HuH-7.5 (cell line): ENCODE measurements at regions not wholly inside any gene's neighbourhood (a gene's known extent, or its start where the extent isn't known, plus 50 kb on each side); places are given as distances from the start of the nearest gene placed in this dataset.
"Not testable (repeated sequence)": the region's sequence is repeated elsewhere in the genome, so short reads cannot be mapped to it uniquely, and the experiment has no call there.

Source experiments
- DNase-seq: peaks from one replicate; pipeline ENCODE4 v3.0.0; 2011; ENCODE audit warnings: low spot score

- no peak for DNase-seq
Observed at GRCh38 chr4:170697845-170698244, 608.1 kb upstream of the AADAT start.

- DNase-seq, result no peak
Observed at GRCh38 chr4:170697045-170697444, 607.3 kb upstream of the AADAT start.

DNA sequence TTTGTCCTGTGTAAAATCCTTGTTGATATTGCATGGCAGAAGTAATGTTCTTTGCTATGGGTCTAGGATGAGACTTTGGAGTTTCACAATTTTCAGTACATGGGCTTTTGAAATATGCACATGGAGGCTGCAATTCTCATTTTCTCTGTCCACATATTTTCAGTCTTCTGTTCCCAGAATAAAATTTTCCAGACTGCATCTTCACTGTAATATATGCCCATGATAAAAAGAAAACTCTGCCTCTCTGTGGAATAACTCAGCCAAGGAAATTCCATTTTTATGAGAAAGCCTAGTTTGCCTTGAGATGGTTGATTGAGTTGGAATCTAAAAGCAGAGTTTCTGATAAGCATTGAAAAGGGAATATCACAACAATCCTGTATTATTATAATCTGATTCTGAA is 601.4 kb upstream of the AADAT start:
- DNase-seq, result no peak

DNA sequence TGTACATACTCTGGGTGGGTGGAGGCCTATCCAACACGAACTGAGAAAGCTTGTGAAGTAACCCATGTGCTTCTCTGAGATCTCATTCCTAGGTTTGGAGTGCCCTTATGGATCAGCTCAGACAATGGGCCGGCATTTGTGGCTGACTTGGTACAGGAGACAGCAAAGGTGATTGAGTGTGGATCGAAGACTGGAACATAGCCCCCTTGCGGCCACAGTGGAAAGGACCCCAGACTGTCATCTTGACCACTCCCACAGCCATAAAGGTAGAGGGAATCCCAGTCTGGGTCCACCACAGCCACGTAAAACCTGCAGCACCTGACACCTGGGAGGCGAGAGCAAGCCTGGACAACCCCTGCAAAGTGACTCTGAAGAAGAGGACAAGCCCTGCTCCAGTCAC is 598.0 kb upstream of the AADAT start:
- DNase-seq, result no peak

- DNase-seq, result not testable (repeated sequence)
Observed at GRCh38 chr4:170685701-170686100, 595.9 kb upstream of the AADAT start.

DNA sequence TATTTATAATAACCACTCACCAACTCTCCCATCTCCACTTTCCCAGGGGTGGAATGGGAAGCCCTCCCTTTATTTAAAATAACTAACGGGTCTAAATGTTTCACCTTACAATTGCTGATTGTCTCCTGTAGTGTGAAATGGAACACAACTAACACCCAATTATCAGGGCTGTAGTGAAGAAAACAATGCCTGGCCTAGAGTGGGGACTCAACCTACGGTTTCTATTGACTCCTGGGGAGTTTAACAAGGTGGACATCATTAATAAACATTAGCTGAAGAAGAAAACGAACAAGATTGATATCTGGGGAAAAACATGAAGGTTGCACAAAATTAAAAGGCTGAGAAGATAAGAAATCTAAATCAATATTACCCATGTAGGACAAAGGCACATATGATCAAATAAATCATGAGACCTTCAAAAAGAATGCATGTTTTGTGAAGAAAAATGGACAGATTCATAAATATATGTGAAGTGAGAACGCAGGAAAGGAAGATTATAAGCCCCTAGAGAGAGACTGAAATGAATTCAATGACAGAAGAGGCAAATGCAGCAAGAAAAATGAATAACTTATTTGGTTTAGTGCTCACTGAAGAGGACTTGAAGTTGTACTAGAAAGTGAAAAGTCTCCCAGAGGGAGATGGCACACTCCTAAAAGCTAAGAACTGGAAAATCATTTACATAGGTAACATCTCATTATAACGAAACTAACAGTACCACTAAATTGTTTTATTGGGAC is 593.0 kb upstream of the AADAT start:
- DNase-seq, result no peak

DNA sequence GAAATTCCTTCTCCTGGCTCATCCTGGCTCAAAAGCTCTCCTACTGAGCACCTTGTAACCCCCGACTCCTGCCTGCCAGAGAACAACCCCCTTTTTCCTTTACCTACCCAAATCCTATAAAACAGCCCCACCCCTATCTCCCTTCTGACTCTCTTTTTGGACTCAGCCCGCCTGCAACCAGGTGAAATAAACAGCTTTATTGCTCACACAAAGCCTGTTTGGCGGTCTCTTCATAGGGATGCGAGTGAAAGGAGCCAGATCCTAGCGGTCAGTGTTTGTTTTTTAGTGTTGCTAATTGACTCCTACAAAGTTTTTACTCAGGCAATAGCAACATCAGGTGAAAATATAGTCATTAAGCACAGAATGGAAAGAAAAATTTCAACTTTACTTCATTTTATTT is 592.3 kb upstream of the AADAT start:
- not testable (repeated sequence) for DNase-seq

DNA sequence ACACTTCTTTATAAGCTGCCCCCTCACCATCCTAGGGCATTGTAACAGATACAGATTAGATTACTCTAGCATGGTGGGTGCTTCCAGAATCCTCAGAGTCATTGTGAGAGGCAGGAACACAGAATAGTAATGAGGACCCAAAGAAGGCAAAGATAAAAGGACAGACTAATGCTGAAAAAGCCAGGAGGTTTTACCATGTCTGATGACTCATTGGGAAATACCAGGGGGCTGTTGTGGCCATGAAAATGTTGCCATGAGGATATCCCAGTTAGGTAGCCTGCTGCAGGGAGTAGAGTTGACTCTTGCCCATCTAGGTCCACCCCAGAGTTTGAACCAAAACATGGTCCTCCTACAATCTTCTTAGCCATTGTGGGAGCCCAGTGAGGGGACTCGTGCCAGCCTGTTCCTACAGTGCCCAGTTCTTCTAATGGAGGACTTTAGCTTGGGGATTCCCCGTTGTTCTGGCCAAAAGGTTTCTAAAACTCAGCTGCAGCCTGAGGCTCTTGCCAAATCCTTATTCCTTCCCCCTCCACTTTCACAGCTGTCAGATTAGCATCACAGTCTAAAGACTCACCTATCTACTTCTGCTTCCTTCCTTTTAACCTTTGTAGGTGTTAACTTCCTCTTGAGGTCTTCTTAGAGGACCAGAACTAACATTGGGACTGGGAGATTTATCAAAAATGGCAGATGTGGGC is 586.0 kb upstream of the AADAT start:
- no peak for DNase-seq

DNA sequence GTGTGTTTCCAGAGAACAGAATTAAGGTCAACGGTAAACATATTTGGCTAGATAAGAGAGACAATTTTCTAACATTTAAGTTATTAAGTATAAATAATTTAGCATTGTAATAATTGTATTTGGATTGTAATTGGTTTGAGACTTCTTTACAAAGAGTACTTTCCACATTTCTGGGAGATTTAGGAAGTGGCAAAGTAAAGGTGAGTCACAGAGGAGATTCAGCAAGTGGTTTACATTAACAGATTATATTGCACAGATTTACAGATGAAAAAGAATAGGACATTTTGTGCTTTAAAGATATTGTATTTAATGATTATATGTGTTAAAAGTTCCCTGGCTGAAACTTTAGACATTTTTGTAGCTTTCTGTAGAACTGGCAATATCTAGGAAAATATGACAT is 584.4 kb upstream of the AADAT start:
- no peak for DNase-seq

DNA sequence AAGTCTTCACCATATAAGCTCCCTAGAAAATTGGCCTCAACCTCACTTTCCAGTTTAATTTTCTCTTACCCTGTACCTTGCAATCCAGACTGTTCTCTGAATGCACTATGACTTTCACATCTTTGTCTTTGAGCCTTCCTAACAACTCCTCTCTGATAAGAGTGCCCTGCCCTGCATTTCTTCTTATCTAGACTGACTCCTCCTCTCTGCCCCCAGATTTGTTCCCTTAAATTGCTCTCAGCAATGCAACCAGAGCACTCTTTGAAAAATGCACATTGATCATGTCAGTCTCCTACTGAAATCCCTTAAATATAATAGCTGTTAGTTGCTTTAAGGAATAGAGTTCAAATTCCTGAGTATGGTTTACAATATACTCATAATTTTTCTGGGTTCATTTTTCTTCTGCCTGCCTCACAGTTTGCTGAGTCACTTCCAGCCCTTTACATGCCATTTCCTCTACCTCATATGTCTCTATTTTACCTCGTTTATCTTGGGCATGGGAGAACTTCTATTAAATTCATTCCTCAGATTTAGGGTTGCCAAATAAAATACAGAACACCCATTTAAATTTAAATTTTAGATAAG is 582.7 kb upstream of the AADAT start:
- DNase-seq, result no peak

DNA sequence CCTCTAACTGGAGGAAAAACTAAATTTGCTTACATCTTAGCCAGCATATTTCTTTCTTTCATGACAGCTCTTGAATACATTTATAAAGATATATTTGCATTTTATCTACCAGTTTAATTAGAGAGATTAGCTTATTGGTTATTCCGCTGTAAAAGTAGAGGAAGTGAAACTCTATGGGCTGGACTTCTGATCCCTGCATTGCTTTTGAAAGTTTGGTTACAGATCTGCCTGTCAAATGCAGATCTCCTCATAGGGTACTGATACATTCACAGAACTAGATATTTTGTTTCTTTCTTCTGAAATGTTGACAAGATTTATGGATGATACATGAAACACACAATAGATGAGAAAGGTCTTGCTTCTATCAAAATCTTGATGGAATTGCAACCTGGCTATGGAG is 581.4 kb upstream of the AADAT start:
- no peak for DNase-seq

DNA sequence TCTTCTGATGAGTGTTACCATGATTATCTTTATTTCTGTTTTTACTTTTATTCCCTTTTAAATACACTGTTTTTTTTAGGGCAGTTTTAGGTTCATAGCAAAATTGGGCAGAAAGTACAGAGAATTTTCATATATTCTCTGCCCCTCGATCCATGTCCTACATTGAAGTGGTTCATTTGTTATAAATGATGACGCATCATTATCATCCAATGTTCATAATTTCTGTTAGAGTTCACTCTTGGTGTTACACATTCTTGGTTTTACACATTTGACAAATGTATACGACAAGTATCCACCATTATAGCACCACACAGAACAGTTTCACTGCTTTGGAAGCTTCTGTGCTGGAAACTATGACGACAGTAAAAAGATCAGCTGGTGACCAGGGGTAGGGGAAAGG is 578.1 kb upstream of the AADAT start:
- DNase-seq, result no peak

DNA sequence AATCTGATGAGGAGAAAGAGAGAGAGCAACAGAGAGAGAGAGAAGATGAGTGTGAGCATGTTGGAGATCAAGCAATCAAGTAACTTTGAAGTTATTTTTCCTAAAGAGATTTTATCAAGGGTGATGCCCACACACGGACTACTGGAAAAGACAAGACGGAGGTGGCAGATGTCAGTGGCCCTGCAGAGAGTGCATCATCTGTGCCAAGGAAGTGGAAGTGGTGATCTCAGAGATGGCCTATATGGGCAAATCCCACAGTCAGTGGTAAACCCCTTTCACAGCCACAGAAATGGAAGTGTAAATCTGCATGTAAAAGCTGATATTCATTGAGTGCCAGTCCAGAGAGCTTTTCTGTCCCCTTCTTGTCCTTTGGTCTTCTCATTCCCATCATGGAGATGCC is 577.2 kb upstream of the AADAT start:
- DNase-seq, result no peak

- no peak for DNase-seq
Observed at GRCh38 chr4:170662250-170662649, 572.5 kb upstream of the AADAT start.

DNA sequence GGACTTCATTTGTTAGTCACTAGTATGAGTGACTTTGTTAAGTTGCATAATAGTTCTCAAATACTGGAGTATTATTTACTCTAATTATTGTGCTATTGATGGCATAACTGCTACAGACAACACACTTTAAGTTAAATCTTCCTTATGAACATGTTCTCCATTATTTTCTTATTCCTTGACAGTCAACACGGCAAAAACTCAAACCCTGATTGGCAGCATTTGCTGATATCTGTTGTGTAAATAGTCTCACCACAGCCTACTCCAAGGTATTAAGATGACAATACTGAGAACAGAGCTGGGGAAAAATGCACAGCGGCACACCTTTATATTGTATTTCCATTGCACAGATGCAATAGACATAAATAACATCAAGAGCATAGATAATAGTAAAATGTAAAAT is 568.0 kb upstream of the AADAT start:
- DNase-seq, result no peak

DNA sequence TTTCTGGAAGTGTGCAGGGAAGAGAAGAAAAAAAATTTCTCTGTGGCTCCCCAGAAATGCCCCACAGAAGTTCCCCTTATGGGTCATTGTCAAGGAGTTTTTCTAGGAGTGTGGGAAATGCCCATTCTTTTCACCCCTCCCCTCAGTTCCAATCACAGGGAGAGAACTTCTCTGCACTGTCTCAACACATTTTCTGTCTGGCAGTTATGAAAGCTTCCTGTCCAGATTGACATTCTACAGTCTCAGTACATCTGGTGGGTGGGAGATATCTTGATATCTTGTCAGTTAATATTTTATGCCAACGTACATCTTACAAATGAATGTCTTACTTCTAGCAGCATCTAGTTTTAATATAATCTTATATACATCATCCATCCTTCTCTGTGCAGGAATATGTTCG is 566.8 kb upstream of the AADAT start:
- DNase-seq, result no peak

GRCh38 chr4:170652571-170652970 is 562.8 kb upstream of the AADAT start:
- DNase-seq, result no peak

DNA sequence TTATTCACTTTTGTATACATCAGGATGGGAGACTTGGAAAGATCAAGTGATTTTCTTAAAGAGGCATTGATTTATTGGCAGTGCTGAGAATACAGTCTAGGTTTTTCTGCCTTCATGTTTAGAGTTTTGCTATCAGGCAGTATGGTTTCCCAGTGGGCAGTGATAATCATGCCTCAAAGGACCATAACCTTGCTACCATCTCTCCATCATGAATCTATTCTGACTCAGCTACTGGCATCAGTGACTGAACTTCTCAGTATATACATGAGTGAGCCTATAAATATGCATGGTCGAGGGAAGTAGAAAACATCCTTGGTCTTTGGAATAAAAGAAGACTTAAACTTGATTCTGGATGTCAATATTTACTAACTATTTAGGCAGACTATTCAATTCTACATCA is 562.0 kb upstream of the AADAT start:
- no peak for DNase-seq

DNA sequence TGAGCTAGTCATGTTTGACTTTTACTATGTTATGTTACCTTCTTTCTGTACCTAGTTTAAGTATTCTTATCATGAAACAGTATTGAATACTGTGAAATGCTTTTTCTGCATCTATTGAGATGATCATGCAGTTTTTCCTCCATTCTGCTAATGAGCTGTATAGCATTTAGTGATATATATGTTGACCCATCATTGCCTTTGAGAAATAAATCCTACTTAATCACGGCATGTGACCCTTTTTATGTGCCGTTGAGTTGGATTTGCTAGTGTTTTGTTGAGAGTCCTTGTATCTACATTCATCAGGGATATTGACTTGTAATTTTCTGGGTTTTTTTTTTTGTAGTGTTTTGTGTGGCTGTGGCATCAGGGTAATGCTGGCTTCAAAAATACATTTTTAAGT is 537.7 kb upstream of the AADAT start:
- DNase-seq, result no peak

GRCh38 chr4:170623899-170624298 is 534.1 kb upstream of the AADAT start:
- no peak for DNase-seq

- DNase-seq, result no peak
Observed at GRCh38 chr4:170610434-170610833, 520.7 kb upstream of the AADAT start.

GRCh38 chr4:170599894-170600293 is 510.1 kb upstream of the AADAT start:
- DNase-seq, result no peak

DNA sequence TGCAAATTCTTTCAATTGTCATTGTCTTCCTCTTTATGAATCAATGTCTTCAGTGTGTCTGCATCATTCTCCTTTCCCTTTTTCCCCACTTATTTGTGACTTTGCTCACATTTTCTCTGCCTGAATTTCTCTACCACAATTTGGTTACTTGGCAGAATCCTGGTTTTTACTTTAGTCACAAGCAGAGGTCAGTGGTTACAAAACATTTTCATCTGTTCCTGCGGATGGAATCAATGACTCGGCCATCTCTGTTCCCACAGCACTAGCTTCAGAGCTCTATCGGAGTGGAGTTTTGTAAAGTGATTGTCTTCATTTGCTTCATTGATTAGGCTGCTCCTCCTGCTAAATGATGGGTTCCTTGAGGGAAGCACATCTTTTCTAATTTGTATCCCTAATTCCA is 501.3 kb upstream of the AADAT start:
- no peak for DNase-seq
